Tibial nerve (tissue), 4 donors: ENCODE measurements at regions not wholly inside any gene's neighbourhood (a gene's known extent, or its start where the extent isn't known, plus 50 kb on each side); places are given as distances from the start of the nearest gene placed in this dataset.
"Not testable (repeated sequence)": the region's sequence is repeated elsewhere in the genome, so short reads cannot be mapped to it uniquely, and the experiment has no call there.

Experiments
- DNase-seq, 2 donors: peaks; one replicate each; pipeline ENCODE4 v3.0.0-alpha.2; 2019; ENCODE audit warnings: low spot score in 2 of 2
- H3K27ac ChIP-seq, 4 donors: fragments of 200-600 bp; sonication (generic) in 3 of 4; one replicate each; pipeline ENCODE4 v1.5.1; 2017 to 2019; ENCODE audit warnings: mild to moderate bottlenecking in 1 of 4
- H3K27me3 ChIP-seq, 2 donors: fragments of 200-600 bp; sonication (generic) in 1 of 2; one replicate each; pipeline versions ENCODE4 v1.5.1 to v1.6.0; 2017 to 2019
- H3K36me3 ChIP-seq, 3 donors: fragments of 200-600 bp; sonication (generic); one replicate each; pipeline ENCODE4 v1.5.1; 2018 to 2019
- H3K4me1 ChIP-seq, 4 donors: fragments of 200-600 bp; sonication (generic) in 3 of 4; one replicate each; pipeline ENCODE4 v1.5.1; 2017 to 2019
- H3K4me3 ChIP-seq, 4 donors: fragments of 200-600 bp; sonication (generic) in 3 of 4; one replicate each; pipeline ENCODE4 v1.5.1; 2017 to 2019; ENCODE audit warnings: mild to moderate bottlenecking in 1 of 4, moderate library complexity in 1 of 4
- H3K9me3 ChIP-seq, 4 donors: fragments of 200-600 bp; sonication (generic) in 3 of 4; one replicate each; pipeline ENCODE4 v1.5.1; 2017 to 2019
- EP300 ChIP-seq, 2 donors: sonication (generic); formaldehyde crosslinking; IDR thresholded peaks; one replicate each; pipeline ENCODE4 v1.6.1; 2017; ENCODE audit warnings: antibody characterized with exemption in 2 of 2, mild to moderate bottlenecking in 1 of 2
- POLR2A ChIP-seq, 2 donors: fragments of 450-650 bp; IDR thresholded peaks; one replicate each; pipeline ENCODE4 v1.6.1; 2017; ENCODE audit warnings: antibody characterized with exemption in 2 of 2, mild to moderate bottlenecking in 2 of 2, moderate library complexity in 2 of 2
- WGBS, 2 donors: methylation state at CpG; one replicate each; pipeline ENCODE4 v1.1.5; 2018; 5-methylcytosine and 5-hydroxymethylcytosine counted together
- TF ChIP-seq, protein P1 (sequence below), 5 experiments: fragments of 200-600 bp in 3 of 5; fragments of 450-650 bp in 2 of 5; sonication (generic) in 3 of 5; IDR thresholded peaks; one replicate each; pipeline ENCODE4 v1.5.1; 2016 to 2019; ENCODE audit warnings: antibody characterized with exemption in 5 of 5, mild to moderate bottlenecking in 3 of 5, moderate library complexity in 2 of 5

DNA sequence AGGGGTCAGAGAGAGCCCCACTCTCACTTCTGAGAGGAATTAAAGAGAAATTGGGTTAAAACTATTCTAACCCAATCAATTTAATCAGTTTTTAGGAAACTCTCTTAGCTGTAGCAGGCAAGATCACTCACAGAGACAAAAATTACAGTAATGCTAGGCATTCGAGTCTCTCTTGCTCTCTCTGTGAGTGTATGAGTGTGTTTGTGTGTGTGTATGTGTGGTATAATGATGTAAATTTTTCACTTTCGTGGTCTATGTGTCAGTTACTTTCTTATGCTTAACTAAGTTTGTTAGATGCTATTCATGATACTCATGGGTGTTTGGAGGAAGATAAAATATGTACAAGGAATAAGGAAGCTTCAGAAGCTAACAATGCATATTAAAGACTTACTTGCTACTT lies 131.3 kb downstream of the FASLG start:
- TF ChIP-seq, protein P1, sequence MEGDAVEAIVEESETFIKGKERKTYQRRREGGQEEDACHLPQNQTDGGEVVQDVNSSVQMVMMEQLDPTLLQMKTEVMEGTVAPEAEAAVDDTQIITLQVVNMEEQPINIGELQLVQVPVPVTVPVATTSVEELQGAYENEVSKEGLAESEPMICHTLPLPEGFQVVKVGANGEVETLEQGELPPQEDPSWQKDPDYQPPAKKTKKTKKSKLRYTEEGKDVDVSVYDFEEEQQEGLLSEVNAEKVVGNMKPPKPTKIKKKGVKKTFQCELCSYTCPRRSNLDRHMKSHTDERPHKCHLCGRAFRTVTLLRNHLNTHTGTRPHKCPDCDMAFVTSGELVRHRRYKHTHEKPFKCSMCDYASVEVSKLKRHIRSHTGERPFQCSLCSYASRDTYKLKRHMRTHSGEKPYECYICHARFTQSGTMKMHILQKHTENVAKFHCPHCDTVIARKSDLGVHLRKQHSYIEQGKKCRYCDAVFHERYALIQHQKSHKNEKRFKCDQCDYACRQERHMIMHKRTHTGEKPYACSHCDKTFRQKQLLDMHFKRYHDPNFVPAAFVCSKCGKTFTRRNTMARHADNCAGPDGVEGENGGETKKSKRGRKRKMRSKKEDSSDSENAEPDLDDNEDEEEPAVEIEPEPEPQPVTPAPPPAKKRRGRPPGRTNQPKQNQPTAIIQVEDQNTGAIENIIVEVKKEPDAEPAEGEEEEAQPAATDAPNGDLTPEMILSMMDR (IDR thresholded peaks at IDR 0.05), result no peak
- no peak for TF ChIP-seq EP300 (IDR thresholded peaks at IDR 0.05)
- TF ChIP-seq POLR2A (IDR thresholded peaks at IDR 0.05), result no peak
- H3K4me3 ChIP-seq, result no peak overlapping the region
- WGBS, 2 donors, result 50 to 53% methylated on average over 2 of the region's 2 CpGs
- no peak for DNase-seq
- H3K4me1 ChIP-seq, result no peaks in the 10 kb centered on the region
- no peak overlapping the region for H3K27ac ChIP-seq
- H3K36me3 ChIP-seq, result no peaks in the 10 kb centered on the region
- H3K27me3 ChIP-seq, result no peaks in the 10 kb centered on the region
- H3K9me3 ChIP-seq, result no peaks in the 10 kb centered on the region

DNA sequence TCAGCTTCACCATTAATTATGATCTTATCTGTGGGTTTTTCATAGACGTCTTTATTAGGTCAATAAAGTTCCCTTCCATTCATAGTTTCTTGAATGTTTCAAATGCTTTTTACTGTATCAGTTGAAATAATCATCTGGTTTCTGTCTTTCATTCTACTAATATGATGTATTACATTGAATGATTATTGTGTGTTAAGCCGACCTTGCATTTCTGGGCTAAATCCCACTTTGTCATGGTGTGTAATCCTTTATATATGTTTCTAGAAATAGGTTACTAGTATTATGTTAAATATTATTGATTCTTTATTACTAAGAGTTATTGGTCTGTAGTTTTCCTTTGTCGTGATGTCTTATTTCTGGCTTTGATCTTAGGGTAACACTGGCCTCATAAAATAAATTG lies 134.9 kb downstream of the FASLG start:
- no peak overlapping the region for H3K4me3 ChIP-seq
- H3K9me3 ChIP-seq, result no peaks in the 10 kb centered on the region
- H3K27ac ChIP-seq, result no peak overlapping the region
- H3K4me1 ChIP-seq, result no peaks in the 10 kb centered on the region
- DNase-seq, result no peak
- H3K27me3 ChIP-seq, result no peaks in the 10 kb centered on the region
- TF ChIP-seq EP300 (IDR thresholded peaks at IDR 0.05) (no peak), POLR2A (IDR thresholded peaks at IDR 0.05) (no peak)
- TF ChIP-seq, protein P1 (IDR thresholded peaks at IDR 0.05), result no peak
- WGBS, 2 donors, result 78 to 84% methylated on average over 3 of the region's 3 CpGs
- no peaks in the 10 kb centered on the region for H3K36me3 ChIP-seq

DNA sequence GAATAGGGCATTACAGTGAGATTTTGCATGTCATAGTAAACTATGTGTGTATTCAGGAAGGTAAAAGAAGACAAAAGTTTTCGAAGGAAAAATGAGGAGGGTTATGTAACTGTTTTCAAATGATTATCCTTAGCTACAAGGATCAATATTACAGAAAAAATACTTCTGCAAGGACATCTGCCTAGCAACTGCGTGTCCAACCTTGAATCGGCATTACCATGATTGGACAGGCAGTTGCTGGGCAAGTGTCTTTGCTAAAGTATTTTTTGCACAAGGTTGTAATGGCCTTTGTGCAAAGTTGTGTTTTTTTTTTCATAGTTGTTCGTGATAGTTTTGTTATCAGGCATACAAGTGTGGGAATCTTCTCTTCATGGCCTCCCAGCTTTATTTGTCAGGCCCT lies 136.8 kb downstream of the FASLG start:
- Histone ChIP-seq H3K4me1 (no peaks in the 10 kb centered on the region), H3K4me3 (no peak overlapping the region), H3K36me3 (no peaks in the 10 kb centered on the region), H3K27ac (no peak overlapping the region), H3K9me3 (no peaks in the 10 kb centered on the region), H3K27me3 (no peaks in the 10 kb centered on the region)
- WGBS, 2 donors, result 87 to 88% methylated on average over 4 of the region's 4 CpGs
- no peak for DNase-seq
- TF ChIP-seq POLR2A (IDR thresholded peaks at IDR 0.05) (no peak), EP300 (IDR thresholded peaks at IDR 0.05) (no peak)
- TF ChIP-seq, protein P1 (IDR thresholded peaks at IDR 0.05), result no peak

DNA sequence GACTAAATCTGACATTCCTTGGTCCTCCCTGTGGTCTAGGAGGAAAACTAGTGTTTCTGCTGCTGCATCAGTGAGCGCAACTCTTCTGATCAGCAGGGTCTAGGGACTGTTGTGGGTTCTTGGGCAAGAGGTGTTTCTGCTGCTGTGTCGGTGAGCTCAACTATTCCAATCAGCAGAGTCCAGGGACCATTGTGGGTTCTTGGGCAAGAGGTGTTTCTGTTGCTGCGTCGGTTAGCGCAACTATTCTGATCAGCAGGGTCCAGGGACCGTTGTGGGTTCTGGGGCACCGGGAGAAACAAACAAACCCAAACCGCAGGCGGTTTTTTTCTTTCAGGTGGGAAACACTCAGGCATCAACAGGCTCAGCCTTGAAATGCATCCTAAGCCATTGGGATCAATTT lies 140.9 kb downstream of the FASLG start:
- not testable (repeated sequence) for H3K4me3 ChIP-seq, H3K36me3 ChIP-seq, H3K27me3 ChIP-seq, H3K27ac ChIP-seq, DNase-seq, H3K9me3 ChIP-seq, H3K4me1 ChIP-seq
- 84 to 95% methylated on average over 9 of the region's 9 CpGs for WGBS, 2 donors

DNA sequence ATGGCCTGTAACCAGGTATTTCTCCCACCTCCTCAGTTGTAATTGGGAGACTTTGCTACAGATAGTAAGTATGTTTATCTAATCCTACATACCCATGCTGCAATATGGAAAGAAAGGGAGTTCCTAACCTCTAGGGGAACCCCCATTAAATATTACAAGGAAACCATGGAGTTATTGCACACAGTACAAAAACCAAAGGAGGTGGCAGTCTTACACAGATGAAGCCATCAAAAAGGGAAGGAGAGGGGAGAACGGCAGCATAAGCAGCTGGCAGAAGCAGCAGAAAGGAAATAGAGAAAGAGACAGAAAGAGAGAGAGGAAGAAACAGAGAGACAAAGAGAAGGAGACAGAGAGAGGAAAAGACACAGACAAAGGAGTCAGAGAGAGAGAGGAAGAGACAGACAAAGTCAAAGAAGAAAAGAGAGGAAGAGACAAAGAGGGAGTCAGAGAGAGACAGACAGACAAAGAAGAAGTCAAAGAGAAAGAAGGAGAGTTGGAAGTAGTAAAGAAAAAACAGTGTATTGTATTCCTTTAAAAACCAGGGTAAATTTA lies 142.9 kb downstream of the FASLG start:
- no peak overlapping the region for H3K4me3 ChIP-seq
- no peaks in the 10 kb centered on the region for H3K4me1 ChIP-seq
- DNase-seq, result no peak
- no peak overlapping the region for H3K27ac ChIP-seq
- TF ChIP-seq, protein P1 (IDR thresholded peaks at IDR 0.05), result no peak
- no peak for TF ChIP-seq POLR2A (IDR thresholded peaks at IDR 0.05)
- TF ChIP-seq EP300 (IDR thresholded peaks at IDR 0.05), result no peak
- H3K36me3 ChIP-seq, result no peaks in the 10 kb centered on the region
- 75 to 89% methylated on average over 1 of the region's 1 CpG for WGBS, 2 donors
- peaks cover 0 to 10% (median 0%) of the 10 kb centered on the region in 4 donors for H3K9me3 ChIP-seq
- H3K27me3 ChIP-seq, result no peaks in the 10 kb centered on the region

DNA sequence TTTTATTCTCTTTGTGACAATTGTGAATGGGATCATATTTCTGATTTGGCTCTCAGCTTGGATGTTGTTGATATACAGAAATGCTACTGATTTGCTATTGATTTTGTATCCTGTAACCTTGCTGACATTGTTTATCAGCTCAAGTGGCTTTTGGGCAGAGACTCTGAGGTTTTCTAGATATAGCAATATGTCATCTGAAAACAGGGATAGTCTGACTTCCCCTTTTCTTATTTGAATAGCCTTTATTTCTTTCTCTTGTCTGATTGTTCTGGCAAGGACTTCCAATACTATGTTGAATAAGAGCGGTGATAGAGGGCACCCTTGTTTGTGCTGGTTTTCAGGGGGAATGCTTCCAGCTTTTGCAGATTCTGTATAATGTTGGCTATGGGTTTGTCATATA lies 150.8 kb downstream of the FASLG start:
- H3K36me3 ChIP-seq, result no peaks in the 10 kb centered on the region
- 86 to 96% methylated on average over 1 of the region's 1 CpG for WGBS, 2 donors
- no peak overlapping the region for H3K27ac ChIP-seq
- TF ChIP-seq, protein P1 (IDR thresholded peaks at IDR 0.05), result no peak
- TF ChIP-seq EP300 (IDR thresholded peaks at IDR 0.05), result no peak
- no peak for TF ChIP-seq POLR2A (IDR thresholded peaks at IDR 0.05)
- no peak overlapping the region for H3K4me3 ChIP-seq
- H3K4me1 ChIP-seq, result no peaks in the 10 kb centered on the region
- H3K9me3 ChIP-seq, result peaks cover 0 to 5% (median 0%) of the 10 kb centered on the region in 4 donors
- DNase-seq, result no peak
- H3K27me3 ChIP-seq, result no peaks in the 10 kb centered on the region
